ENCODE measurements at regions not wholly inside any gene's neighbourhood (a gene's known extent, or its start where the extent isn't known, plus 50 kb on each side); places are given as distances from the start of the nearest gene placed in this dataset.

DNA sequence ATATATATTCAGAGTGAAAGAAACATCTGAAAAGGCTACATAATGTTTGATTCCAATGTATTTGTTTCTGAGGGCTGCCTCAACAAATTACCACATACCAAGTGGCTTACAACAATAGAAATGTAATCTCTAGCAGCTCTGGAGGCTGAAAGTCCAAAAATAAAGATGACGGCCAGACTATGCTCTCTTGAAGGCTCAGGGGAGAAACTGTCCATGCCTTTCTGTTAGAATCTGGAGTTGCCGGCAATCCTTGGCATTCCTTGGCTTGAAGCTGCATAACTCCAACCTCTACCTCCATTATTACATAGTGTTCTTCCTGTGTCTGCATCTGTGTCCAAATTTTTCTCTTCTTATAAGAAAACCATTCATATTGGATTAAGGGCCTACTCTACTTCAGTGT lies 68.1 kb upstream of the PLEKHG7 start:
- H3K4me1 Mint-ChIP-seq = peaks cover 4% of the 10 kb centered on the region; the same call in 2 of the 3 replicates
- no peak overlapping the region for H3K4me3 Mint-ChIP-seq
- H3K27me3 ChIP-seq (ENCODE audit: insufficient read depth) = no peaks in the 10 kb centered on the region
- no peak overlapping the region for H2AFZ ChIP-seq
- H3K36me3 ChIP-seq (ENCODE audit: insufficient read depth) = no peaks in the 10 kb centered on the region
- no peaks in the 10 kb centered on the region for H3K36me3 Mint-ChIP-seq (ENCODE audit: low read depth)
- TF ChIP-seq CREB1 (CRISPR knock-in tag; IDR thresholded peaks at IDR 0.05; ENCODE audit: low read depth) (no peak), STAT1 (IDR thresholded peaks at IDR 0.05; ENCODE audit: unreplicated experiment) (no peak)
- ATAC-seq (no peak), DNase-seq (ENCODE audit: low spot score) (no peak)
- no peak overlapping the region for H3K4me3 ChIP-seq
- no peak overlapping the region for H3K4me2 ChIP-seq
- no peaks in the 10 kb centered on the region for H3K9me2 ChIP-seq (ENCODE audit: insufficient read depth)
- H4K20me1 ChIP-seq (replicated peaks; ENCODE audit: insufficient read depth) = no peaks in the 10 kb centered on the region
- no peaks in the 10 kb centered on the region for H3F3A ChIP-seq (replicated peaks; ENCODE audit: low read depth)
- H3K27ac ChIP-seq (ENCODE audit: low read depth) = no peak overlapping the region
- no peaks in the 10 kb centered on the region for H3K4me1 ChIP-seq (ENCODE audit: insufficient read depth)
- H3K9me3 Mint-ChIP-seq = no peaks in the 10 kb centered on the region
- H3K79me2 ChIP-seq (replicated peaks; ENCODE audit: insufficient read depth) = no peaks in the 10 kb centered on the region
- H3K27me3 Mint-ChIP-seq (ENCODE audit: insufficient read depth, low read depth, poor library complexity) = no peaks in the 10 kb centered on the region
- H3K27ac Mint-ChIP-seq = no peak overlapping the region

DNA sequence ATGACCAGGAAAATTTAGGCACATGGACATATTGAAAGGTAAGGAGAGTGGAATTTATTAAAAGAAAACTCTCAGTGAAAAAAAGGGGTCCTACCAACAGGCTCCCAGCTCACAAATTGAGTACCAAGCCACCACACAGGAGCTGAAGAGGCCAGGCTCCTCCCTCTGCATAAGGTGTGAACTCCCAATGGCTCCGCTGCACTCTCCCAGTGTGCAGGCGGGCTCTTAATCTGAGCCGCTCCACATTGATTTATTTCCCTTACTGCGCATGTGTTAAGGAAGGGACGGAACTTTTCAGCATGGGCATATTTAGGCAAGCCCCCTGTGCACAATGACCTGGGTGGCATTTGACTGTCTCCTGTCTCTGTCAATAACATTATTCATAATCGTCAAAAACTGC lies 68.6 kb upstream of the PLEKHG7 start:
- Histone ChIP-seq H3K9me2 (ENCODE audit: insufficient read depth) (no peaks in the 10 kb centered on the region), H3K27ac (ENCODE audit: low read depth) (no peak overlapping the region), H2AFZ (0 out of 2 replicates have a peak overlapping the region, but pooled peaks have one; percentile 38), H3K36me3 (ENCODE audit: insufficient read depth) (no peaks in the 10 kb centered on the region), H4K20me1 (replicated peaks; ENCODE audit: insufficient read depth) (no peaks in the 10 kb centered on the region), H3K4me1 (ENCODE audit: insufficient read depth) (no peaks in the 10 kb centered on the region), H3K4me2 (no peak overlapping the region), H3F3A (replicated peaks; ENCODE audit: low read depth) (no peaks in the 10 kb centered on the region), H3K79me2 (replicated peaks; ENCODE audit: insufficient read depth) (no peaks in the 10 kb centered on the region), H3K27me3 (ENCODE audit: insufficient read depth) (no peaks in the 10 kb centered on the region), H3K4me3 (no peak overlapping the region)
- H3K4me1 Mint-ChIP-seq = peaks cover 4% of the 10 kb centered on the region; the same call in 2 of the 3 replicates
- DNase-seq (ENCODE audit: low spot score) = no peak
- no peak for ATAC-seq
- H3K27me3 Mint-ChIP-seq (ENCODE audit: insufficient read depth, low read depth, poor library complexity) = no peaks in the 10 kb centered on the region
- H3K27ac Mint-ChIP-seq = no peak overlapping the region
- no peak overlapping the region for H3K4me3 Mint-ChIP-seq
- TF ChIP-seq JUNB (IDR thresholded peaks at IDR 0.05; ENCODE audit: unreplicated experiment) (no peak), CTCF (conservative IDR thresholded peaks at IDR 0.05; ENCODE audit: low read depth in 2 of 2) (no peak)
- H3K9me3 Mint-ChIP-seq = no peaks in the 10 kb centered on the region
- H3K36me3 Mint-ChIP-seq (ENCODE audit: low read depth) = no peaks in the 10 kb centered on the region

GRCh38 chr12:92630968-92631367 lies 71.8 kb upstream of the PLEKHG7 start:
- Mint-ChIP-seq H3K4me3 (no peak overlapping the region), H3K27me3 (ENCODE audit: insufficient read depth, low read depth, poor library complexity) (no peaks in the 10 kb centered on the region), H3K36me3 (ENCODE audit: low read depth) (no peaks in the 10 kb centered on the region), H3K27ac (no peak overlapping the region), H3K4me1 (no peaks in the 10 kb centered on the region), H3K9me3 (no peaks in the 10 kb centered on the region)
- no peaks in the 10 kb centered on the region for H3F3A ChIP-seq (replicated peaks; ENCODE audit: low read depth)
- no peak overlapping the region for H2AFZ ChIP-seq
- no peak overlapping the region for H3K4me2 ChIP-seq
- DNase-seq (ENCODE audit: low spot score) = no peak
- H3K79me2 ChIP-seq (replicated peaks; ENCODE audit: insufficient read depth) = no peaks in the 10 kb centered on the region
- H3K27me3 ChIP-seq (ENCODE audit: insufficient read depth) = no peaks in the 10 kb centered on the region
- no peaks in the 10 kb centered on the region for H3K36me3 ChIP-seq (ENCODE audit: insufficient read depth)
- H3K4me3 ChIP-seq = no peak overlapping the region
- H3K27ac ChIP-seq (ENCODE audit: low read depth) = no peak overlapping the region
- ATAC-seq = no peak
- H4K20me1 ChIP-seq (replicated peaks; ENCODE audit: insufficient read depth) = no peaks in the 10 kb centered on the region
- H3K9me2 ChIP-seq (ENCODE audit: insufficient read depth) = no peaks in the 10 kb centered on the region
- H3K4me1 ChIP-seq (ENCODE audit: insufficient read depth) = no peaks in the 10 kb centered on the region
- TF ChIP-seq ZNF114 (CRISPR knock-in tag; IDR thresholded peaks at IDR 0.05) = no peak
- no peak for TF ChIP-seq EZH2 (IDR thresholded peaks at IDR 0.05; ENCODE audit: low read depth, unreplicated experiment)
- TF ChIP-seq POLR2AphosphoS5 (IDR thresholded peaks at IDR 0.05; ENCODE audit: low read depth) = no peak
- no peak for TF ChIP-seq CREB1 (CRISPR knock-in tag; IDR thresholded peaks at IDR 0.05; ENCODE audit: low read depth)
- TF ChIP-seq EZH2phosphoT487 (IDR thresholded peaks at IDR 0.05; ENCODE audit: unreplicated experiment) = no peak
- TF ChIP-seq JUNB (IDR thresholded peaks at IDR 0.05; ENCODE audit: unreplicated experiment) = no peak
- TF ChIP-seq CTCF (conservative IDR thresholded peaks at IDR 0.05; ENCODE audit: low read depth in 2 of 2) = no peak
- TF ChIP-seq STAT1 (IDR thresholded peaks at IDR 0.05; ENCODE audit: unreplicated experiment) = no peak

Measured in GM23338 (cell line).